ENCODE measurements at regions not wholly inside any gene's neighbourhood (a gene's known extent, or its start where the extent isn't known, plus 50 kb on each side); places are given as distances from the start of the nearest gene placed in this dataset.
"Not testable (repeated sequence)": the region's sequence is repeated elsewhere in the genome, so short reads cannot be mapped to it uniquely, and the experiment has no call there.

DNA sequence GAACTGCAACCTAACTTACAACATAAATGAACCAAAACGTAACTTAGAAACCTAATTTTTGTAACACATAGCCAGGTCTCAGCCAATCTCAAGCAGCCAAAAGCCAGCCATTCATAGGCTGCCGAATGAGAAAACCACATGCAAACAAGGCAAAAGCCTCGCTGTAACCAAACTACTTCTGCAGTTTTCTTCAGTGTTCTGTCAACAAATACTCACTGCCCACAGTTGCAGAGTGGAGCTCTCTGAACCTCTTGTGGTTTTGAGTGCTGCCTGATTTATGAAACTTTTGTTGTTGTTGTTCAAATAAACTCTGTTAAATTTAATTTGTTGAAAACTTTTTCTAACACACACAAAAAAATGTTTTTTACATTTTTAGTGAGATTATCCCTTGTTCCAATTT, 251.2 kb downstream of the PAPSS1 start:
- no peak for DNase-seq (ENCODE audit: low spot score)

DNA sequence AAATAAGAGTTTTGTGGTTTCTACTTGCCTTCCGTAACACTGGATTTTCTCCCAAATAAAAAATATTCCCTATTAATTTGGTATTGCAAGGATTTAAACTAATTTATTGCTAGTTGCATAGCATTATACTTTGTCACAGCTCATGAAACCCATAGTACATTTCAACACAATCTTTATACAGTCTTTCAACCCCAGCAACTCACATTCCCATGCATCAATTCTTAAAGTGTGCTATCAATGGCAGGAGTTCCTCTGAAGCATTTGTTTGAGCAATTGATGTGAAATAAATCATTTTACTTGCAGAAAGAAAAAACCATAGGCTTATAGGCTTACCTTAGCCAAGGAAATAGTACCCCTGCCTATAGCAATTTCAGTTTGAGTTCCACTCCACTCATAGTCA, 251.9 kb downstream of the PAPSS1 start:
- DNase-seq (ENCODE audit: low spot score), result no peak

DNA sequence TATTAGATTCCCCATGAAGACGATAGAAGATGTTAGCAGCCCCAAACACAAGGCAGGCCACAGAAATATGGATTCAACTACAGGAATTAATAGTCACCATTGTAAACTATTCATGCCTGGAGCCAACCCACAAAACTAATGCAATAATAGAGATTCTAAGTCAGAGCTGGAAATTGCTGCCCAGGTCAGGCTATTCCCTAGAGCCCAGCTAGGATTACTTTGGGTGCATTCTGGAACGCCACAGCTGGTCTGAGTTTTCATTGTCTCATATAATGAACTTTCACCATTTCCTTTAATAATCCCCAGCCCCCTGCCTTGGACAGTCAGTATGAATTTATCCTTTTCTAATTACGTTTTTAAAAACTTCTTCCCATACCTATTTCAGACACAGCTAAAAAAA, 252.6 kb downstream of the PAPSS1 start:
- no peak for DNase-seq (ENCODE audit: low spot score)

DNA sequence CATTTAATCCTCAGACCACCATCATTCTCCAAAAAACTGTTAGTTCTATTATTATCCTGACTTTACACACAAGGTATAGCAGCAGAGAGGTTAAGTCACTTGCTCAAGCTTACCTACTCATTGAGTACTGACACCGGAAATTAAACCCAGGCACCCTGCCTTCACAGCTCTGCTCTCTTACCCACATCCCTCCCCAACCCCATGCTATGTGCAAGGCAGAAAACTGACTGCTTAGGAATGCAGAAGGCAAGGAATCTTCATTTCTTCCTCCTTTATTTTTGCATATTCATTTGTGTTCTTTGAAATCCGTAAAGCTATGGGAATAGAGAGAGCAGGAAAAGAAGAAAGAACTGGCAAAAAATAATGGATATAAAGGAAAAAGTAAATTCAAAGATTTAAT, 261.8 kb downstream of the PAPSS1 start:
- no peak for DNase-seq (ENCODE audit: low spot score)

DNA sequence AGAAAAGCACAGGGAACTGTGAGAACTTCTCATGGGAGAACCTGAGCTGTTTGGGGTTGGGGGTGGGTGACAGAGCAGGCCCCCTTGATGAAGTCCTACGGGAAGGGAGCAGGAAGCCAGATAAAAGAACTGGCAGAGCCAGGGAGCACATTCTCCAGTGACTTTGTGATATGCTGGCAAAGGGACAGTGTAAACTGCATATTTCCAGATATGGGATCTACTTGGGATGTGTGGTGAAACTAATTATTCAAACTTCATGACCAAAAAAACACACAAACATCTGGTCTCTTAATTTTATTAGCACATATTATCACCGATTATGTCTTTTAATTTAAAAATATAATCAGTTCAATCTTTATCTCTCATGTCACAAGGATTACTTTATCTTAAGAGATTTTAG, 266.0 kb downstream of the PAPSS1 start:
- DNase-seq (ENCODE audit: low spot score), result no peak

DNA sequence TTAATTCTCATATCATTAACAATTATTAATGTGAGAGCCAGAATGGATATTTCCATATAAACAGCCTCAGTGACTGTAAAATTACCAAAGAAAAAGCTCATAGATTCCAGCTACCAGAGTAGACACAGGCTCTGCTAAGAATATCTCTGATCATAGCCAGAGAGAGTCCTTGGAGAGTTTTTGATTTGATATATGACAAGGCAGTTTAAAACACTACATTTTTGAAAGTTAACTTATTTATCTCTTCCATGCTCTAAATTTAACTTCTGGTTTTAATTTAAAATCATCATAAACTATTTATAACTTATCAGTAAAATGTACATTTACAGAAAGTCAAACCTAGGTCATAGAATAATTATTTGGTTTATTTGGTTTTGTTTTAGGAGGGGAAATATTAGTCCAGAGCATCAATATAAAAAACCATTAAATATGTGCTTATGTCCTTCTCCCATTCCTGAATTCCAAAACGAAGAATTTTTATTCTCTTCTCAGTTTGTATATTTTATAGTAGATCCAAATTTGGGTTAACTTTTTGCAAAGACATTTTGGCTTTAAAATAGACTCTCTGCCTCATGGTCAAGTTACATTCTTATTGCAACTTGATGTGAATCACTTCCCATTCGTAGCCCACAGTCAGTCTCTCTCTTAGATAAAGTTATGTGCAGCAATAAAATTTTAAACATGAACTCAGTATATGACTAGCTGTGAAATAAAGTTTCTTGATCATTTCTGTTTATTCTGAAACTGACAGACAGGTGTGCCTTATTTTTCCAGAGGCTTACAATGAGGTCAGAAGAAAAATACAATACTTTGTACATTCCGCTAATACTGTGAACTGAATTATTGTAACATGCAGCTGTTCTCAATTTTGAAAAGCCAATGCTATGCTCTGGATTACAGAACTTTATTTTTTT, 267.1 kb downstream of the PAPSS1 start:
- DNase-seq (ENCODE audit: low spot score), result no peak

DNA sequence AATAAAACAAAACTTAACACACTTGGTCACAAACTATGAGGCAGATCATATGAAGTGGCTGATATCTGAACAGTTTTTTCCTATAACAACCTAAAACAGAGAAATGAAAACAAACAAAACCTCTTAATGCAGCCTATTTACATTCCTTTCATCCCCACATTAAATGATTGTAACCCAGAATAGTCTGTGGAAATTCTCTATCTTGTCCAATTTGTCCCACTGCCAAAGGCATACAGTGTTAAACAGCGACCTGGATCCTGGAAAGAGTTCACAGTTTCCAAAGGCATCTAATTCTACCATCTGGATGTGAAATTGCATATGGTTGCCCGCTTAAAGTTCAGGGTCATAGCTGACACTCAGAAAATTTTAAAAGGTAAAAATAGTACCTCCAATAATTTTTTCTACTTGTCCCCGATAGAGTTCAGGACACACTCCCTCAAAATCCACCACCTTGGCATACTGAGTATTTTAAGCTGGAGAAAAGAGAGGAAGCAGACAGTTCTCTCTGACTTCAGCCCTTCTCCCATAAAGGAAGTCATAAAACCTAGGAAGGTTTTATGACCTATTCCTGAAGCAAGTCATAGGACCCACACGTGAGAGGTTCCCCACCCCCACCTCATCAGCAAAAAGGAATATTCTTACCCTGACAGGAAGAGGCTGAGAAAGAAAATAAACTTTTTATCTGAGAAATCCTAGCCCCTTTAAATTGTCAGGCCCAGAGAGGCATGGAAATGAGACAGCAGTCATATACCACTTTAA, 270.2 kb downstream of the PAPSS1 start:
- DNase-seq (ENCODE audit: low spot score), result no peak

DNA sequence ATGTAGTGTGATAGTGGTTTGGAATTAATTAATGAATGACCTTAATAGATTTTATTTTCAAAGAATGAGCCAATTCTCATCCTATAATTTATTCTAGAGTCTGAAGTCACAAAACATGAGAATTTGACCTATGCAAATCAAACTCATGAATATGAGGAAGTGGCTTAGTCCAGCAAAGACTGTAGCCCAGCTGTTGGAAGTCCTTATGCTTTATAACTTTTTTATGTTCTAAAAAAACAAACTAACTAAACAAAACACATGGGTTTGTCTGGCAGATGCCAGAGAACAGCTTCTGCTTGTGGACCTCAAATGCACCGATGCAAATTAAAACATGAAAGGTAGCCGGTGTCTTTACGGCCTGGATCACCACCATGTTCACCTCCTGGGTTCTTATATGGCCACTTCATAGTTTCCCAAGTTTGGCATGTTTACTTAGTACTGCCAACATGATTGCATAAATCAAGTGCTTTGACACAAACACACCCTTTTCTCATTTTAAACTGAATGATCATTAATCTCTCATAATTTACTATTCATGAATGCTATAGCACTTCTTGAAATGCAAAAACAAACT, 277.4 kb downstream of the PAPSS1 start:
- DNase-seq (ENCODE audit: low spot score), result peak; percentile 11

DNA sequence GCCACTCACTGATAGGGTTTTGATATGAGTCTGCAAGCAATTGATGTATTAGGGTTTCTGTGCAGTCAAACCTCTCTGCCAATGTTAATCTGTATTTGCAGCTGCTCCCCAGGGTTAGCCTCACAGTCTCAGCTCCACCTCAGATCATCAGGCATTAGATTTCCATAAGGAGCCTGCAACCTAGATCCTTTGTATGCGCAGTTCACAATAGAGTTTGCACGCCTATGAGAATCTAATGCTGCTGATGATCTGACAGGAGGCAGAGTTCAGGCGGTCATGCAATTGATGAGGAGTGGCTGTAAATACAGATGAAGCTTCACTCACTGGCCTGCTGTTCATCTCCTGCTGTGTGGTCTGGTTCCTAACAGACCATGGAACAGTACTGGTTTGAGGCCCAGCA, 280.6 kb downstream of the PAPSS1 start:
- no peak for DNase-seq (ENCODE audit: low spot score)

DNA sequence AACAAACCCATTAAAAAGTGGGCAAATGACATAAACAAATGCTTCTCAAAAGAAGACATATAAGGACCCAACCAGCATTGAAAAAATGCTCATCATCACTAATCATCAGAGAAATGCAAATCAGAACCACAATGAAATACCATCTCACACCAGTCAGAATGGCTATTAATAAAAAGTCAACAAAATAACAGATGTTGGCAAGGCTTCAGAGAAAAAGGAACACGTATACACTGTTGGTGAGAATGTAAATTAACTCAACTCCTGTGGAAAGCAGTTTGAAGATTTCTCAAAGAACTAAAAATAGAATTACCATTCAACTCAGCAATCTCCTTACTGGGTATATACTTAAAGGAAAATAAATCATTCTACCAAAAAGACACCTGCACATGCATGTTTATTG, 283.6 kb downstream of the PAPSS1 start:
- not testable (repeated sequence) for DNase-seq (ENCODE audit: low spot score)

DNA sequence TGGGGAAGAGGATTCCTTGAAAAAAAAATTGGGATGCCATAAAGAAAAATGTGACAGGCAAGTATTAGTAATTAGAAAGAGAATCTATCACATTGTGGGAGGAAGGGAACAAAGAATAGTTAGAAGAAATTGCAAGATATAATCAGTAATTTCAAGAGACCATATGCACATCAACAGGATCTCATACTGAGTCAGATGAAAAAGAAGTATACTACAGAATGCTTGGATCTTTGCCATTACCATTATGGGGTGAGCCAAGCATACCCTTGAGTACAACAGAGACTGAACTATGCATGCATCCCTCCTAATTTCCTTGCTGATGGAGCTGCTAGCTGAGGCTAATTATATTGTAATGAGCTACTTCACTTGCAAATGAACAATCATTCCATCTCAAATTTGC, 287.6 kb downstream of the PAPSS1 start:
- DNase-seq (ENCODE audit: low spot score), result no peak

DNA sequence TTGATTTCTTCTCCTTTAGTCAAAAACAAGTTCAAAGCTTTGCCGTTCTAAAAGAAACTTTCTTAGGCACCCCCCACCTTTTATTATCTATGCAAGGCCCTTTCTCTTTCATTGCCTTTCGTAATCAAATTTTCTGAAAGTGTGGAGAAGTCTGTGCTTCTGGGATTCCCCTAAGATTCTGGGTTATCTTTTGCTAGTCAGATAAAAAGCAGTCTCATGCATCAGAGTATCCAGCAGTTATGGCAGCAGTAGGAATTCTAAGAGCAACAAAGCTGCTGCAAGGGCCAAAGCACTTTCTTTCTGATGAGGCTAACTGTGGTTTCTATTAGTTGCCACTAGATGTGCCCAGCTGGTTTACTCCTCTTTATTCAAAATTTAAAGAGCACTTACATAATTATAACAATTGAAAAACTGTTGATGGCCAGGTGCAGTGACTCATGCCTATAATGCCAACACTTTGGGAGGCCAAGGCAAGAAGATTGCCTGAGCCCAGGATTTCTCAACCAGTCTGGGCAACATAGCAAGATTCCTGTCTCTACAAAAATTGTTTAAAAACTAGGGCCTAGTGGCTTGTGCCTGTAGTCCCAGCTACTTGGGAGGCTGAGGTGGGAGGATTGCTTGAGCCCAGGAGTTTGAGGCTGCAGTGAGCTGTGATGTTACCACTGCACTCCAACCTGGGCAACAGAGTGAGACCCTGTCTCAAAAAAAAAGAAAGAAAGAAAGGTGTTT, 296.2 kb downstream of the PAPSS1 start:
- DNase-seq (ENCODE audit: low spot score), result no peak

DNA sequence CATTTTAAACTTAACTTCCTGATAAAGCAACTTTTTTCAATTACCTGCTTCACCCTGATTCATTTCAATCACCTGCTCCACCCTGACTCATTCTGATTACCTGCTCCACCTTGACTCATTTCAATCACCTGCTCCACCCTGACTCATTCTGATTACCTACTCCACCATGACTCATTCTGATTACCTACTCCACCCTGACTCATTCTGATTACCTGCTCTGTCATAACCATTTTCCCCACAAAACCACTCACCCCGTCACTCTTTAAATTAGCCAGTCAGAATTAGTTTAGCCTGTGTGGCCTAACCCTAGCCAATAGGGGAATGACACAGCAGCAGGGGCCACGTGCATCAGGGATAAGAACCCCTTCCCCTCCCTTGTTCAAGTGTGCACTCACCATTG, 300.5 kb downstream of the PAPSS1 start:
- DNase-seq (ENCODE audit: low spot score), result peak; percentile 47

DNA sequence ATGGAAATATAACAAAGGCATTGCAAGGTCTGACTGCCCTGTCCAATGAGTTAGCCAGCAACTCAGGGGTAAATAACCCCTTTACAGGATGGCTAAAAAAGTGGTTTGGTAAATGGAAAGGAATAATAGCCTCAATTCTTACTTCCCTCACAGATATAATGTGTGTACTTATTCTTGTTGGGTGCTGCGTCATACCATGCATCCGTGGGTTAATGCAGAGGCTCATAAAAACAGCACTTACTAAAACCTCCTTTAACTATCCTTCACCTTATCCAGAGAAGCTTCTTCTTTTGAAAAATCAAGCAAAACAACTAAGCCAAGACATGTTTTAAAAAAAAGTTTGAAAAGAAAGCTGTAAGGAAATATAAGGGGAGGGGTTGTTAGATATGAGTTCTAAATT, 301.0 kb downstream of the PAPSS1 start:
- DNase-seq (ENCODE audit: low spot score), result no peak

DNA sequence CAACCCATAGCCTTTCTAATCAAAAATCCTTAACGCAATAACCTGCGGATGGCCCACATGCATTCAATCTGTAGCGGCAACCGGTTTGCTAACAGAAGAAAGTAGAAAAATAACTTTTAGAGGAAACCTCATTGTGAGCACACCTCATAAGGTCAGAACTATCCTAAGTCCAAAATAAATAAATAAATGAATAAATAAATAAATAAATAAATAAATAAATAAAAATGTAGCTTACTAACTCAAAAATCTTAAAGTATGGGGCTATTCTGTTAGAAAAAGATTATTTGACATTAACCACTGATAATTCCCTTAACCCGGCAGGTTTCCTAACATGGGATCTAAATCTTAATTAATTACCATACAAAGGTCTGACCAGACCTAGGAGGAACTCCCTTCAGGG, 304.5 kb downstream of the PAPSS1 start:
- not testable (repeated sequence) for DNase-seq (ENCODE audit: low spot score)

DNA sequence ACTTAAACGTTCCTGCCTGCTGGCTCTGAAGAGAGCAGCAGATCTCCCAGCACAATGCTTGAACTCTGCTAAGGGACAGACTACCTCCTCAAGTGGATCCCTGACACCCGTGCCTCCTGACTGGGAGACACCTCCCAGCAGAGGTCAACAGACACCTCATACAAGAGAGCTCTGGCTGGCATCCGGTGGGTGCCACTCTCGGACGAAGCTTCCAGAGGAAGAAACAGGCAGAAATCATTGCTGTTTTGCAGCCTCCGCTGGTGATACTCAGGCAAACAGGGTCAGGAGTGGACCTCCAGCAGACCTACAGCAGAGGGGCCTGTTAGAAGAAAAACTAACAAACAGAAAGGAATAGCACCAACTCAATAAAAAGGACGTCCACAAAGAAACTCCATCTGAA, 310.2 kb downstream of the PAPSS1 start:
- not testable (repeated sequence) for DNase-seq (ENCODE audit: low spot score)

DNA sequence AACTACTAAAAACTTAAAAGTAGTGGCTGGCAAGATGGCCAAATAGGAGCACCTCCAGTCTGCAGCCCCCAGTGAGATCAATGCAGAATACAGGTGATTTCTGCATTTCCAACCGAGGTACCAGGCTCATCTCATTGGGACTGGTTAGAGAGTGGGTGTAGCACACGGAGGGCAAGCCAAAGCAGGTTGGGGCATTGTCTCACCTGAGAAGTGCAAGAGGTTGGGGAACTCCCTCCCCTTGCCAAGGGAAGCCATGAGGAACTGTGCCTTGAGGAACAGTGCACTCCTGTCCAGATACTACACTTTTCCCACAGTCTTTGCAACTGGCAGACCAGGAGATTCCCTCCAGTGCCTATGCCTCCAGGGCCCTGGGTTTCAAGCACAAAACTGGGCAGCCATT, 311.1 kb downstream of the PAPSS1 start:
- DNase-seq (ENCODE audit: low spot score), result no peak

DNA sequence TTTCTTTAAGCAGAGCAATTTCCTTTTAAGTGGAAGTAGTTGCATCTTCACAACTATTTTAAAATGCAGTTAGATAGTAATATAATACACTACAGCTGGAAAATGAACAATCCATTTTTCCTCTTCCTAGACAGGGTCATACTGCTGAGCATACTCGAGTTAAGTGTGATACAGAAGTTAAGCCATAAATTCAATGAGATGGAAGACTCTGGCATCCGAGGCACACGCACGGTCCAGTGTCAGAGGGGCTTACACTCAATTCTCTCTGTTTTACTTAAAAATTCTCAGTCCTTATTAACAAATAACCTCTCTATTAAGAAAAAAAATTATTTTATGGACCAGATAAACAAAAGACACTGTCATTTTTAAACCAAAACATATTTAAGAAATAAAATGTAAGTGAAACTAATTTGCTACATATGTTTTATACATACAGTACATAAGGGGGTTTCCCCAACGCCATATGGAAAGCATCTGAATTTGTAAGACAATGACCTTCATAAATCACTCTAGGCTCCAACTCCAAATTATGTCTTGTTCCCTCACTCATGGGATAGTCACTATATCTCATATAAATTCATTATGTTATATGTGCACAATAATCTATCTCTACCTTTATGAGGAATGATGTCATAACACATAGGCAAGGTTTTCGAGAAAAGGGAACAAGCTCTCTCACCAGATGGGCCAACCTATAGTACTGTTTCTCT, 315.3 kb downstream of the PAPSS1 start:
- no peak for DNase-seq (ENCODE audit: low spot score)

DNA sequence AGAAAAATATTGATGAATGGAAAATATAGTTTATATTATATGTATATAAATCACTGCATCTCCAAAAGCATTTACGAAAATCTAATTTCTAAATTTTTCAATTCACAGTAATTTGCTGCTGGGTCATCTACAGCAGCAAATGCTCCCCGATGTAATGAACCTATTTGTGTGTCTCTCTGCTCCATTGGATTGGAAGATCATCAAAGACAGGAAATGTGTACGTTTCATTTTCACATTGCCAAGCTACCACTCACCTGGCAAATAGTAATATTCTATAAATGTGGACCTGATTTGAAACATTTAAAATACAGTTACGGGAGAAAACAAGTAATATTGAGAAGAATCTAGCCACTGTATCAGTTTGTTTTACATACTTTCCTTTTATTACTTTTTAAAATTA, 317.7 kb downstream of the PAPSS1 start:
- no peak for DNase-seq (ENCODE audit: low spot score)

DNA sequence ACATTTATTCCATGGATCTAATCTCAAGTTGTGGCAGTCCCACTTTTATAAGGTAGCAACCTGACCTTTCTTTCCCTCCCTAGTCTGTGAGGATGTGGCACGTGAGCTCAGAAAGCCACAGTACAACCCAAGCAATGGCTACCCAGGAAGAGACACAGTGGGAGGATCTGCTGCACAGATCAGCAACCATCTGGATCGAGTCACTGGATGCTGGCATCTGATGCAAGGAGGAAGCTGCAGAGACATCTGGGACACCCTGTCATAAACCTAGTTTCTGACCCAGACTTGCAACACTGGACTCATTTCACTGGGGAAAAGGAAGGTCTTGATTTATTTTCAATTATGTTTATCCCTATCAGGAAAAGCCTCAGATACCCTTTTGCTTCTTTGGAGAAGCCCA, 327.1 kb downstream of the PAPSS1 start:
- DNase-seq (ENCODE audit: low spot score), result peak; percentile 2

DNA sequence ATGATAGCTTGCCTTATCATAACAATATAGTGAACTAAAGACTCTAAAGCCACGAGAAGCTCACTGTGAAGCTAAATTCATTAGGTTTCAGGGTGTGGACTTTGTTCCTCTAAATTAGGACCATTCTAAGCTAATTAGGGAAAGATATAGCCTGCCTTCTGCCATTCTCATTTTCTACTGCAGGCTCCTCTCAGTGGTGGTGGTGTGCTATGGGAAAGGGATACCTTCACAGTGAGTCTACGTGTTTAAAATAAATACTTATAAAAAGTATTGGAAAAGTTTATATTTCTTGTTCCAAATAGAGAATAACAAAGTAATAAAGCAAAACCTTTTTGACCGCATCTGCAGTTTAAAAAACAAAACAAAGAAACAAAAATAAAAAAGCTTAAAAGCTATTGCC, 327.7 kb downstream of the PAPSS1 start:
- no peak for DNase-seq (ENCODE audit: low spot score)

DNA sequence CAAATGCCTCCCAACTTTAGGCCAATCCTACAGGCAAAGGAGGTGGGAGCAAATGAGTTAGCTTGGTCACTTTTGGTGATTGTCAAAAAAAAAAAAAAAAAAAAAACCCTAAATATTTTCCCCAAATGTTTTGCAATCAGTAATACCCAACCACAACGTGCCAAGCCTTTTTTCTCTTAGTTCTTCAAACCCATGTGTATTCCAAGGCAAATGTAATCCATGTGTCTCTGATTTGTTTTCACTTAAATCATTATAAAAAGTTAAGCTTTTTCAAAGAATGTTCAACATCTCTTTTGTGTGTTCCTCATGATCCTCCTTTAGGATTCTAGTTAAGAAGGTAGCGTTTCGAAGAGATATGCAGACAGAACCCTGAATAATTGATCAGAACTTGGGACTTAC, 328.4 kb downstream of the PAPSS1 start:
- no peak for DNase-seq (ENCODE audit: low spot score)
